ENCODE measurements at regions not wholly inside any gene's neighbourhood (a gene's known extent, or its start where the extent isn't known, plus 50 kb on each side); places are given as distances from the start of the nearest gene placed in this dataset.
"Not testable (repeated sequence)": the region's sequence is repeated elsewhere in the genome, so short reads cannot be mapped to it uniquely, and the experiment has no call there.

GRCh38 chr5:145652700-145653099 is 182.4 kb downstream of the PRELID2 start:
- not testable (repeated sequence) for DNase-seq

GRCh38 chr5:145647137-145647536 is 188.0 kb downstream of the PRELID2 start:
- not testable (repeated sequence) for DNase-seq

GRCh38 chr5:145643214-145643613 is 191.9 kb downstream of the PRELID2 start:
- not testable (repeated sequence) for DNase-seq

- no peak for DNase-seq
Measured at GRCh38 chr5:145637396-145637795, 197.7 kb downstream of the PRELID2 start.

GRCh38 chr5:145636371-145636770 is 198.8 kb downstream of the PRELID2 start:
- DNase-seq: no peak

GRCh38 chr5:145633474-145633873 is 201.7 kb downstream of the PRELID2 start:
- no peak for DNase-seq

- DNase-seq: no peak
Measured at GRCh38 chr5:145632701-145633100, 202.4 kb downstream of the PRELID2 start.

- DNase-seq: no peak
Measured at GRCh38 chr5:145629047-145629446, 206.1 kb downstream of the PRELID2 start.

- no peak for DNase-seq
Measured at GRCh38 chr5:145628525-145628924, 206.6 kb downstream of the PRELID2 start.

GRCh38 chr5:145619806-145620310 is 215.3 kb downstream of the PRELID2 start:
- DNase-seq: no peak

GRCh38 chr5:145616739-145617138 is 218.4 kb downstream of the PRELID2 start:
- DNase-seq: not testable (repeated sequence)

GRCh38 chr5:145598983-145599382 is 236.2 kb downstream of the PRELID2 start:
- no peak for DNase-seq

GRCh38 chr5:145598184-145598583 is 237.0 kb downstream of the PRELID2 start:
- DNase-seq: no peak

GRCh38 chr5:145591578-145591977 is 243.6 kb downstream of the PRELID2 start:
- DNase-seq: no peak

- DNase-seq: no peak
Measured at GRCh38 chr5:145589063-145589462, 246.1 kb downstream of the PRELID2 start.

- DNase-seq: no peak
Measured at GRCh38 chr5:145588558-145588957, 246.6 kb downstream of the PRELID2 start.

GRCh38 chr5:145588113-145588512 is 247.0 kb downstream of the PRELID2 start:
- DNase-seq: no peak

GRCh38 chr5:145587710-145588109 is 247.4 kb downstream of the PRELID2 start:
- no peak for DNase-seq

- DNase-seq: no peak
Measured at GRCh38 chr5:145587308-145587672, 247.9 kb downstream of the PRELID2 start.

- no peak for DNase-seq
Measured at GRCh38 chr5:145586661-145587307, 248.4 kb downstream of the PRELID2 start.

GRCh38 chr5:145585443-145586148 is 249.5 kb downstream of the PRELID2 start:
- DNase-seq: no peak

GRCh38 chr5:145579301-145579700 is 255.8 kb downstream of the PRELID2 start:
- DNase-seq: no peak

GRCh38 chr5:145574889-145575573 is 260.1 kb downstream of the PRELID2 start:
- DNase-seq: no peak

- no peak for DNase-seq
Measured at GRCh38 chr5:145568581-145568980, 266.6 kb downstream of the PRELID2 start.

Measured in NCI-H1930 (cell line).